ENCODE measurements at regions not wholly inside any gene's neighbourhood (a gene's known extent, or its start where the extent isn't known, plus 50 kb on each side); places are given as distances from the start of the nearest gene placed in this dataset.

DNA sequence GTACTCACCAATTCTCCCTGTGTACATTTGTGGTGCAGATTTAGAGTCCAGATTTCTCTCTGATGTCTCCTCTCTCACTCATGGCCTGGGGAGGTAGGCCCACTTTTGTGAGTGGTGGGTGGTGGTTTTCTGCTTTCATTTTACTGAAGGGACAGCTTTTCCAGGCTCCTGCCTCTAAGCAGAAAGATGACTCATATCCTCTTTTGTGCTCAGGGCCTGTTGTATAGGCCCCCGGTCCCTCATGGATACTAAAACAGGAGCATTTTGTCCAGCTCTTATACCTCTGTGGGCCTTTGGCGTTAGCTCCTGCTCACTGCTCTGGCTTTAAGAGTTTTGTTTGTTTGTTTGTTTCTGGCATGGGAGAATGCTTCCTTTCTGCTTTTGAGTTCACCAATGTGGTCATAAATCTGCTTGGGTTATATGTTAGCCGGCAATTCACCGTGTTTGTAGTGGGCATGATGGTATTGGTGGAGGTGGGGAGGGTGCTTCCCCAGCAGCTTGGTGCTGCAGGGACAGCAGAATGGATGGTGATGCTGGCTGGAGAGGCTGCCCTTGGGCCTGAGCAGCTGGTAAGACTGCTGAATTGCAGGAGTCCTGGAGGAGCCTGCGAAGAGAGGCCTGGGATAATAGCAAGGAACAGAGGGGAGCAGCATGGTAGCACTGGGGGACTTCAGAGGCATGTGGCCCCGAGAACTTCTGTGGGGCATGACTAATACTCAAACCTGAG, 468.7 kb downstream of the RPS24 start:
- DNase-seq: no peak

DNA sequence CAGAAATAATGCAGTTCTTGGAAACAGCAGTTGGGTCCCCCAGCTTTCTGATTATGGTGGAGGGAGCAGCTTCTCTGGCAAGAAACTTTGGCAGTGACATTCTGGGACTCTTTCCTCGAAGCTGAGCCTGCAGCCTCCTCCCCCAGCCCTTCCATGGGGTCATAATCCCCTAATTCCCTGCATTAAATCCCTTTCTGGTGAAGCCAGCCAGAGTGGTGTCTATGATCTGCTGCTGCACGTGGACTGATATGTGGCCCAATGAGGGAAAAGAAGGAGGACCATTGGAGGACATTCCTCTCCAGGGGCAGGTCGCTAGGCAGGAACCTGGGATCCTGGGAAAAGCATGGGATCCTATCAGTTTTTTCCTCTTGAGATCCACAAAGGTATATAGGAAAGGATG, 470.5 kb downstream of the RPS24 start:
- DNase-seq: no peak

DNA sequence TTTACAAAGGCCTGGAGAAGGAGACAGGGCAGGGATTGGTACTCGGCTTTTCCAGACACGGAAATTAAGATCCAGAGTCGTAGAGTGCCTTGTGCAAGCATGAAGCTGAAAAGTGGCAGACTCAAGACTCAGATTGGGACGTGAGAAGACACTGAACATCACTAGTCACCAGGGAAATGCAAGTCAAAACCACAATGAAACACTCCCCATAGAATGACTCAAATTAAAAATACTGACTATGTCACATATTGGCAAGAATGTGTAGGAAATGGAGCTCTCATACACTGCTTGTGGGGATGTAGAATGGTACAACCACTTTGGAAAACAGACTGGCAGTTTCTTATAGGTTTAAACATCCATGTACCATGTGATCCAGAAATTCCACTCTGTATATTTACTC, 472.0 kb downstream of the RPS24 start:
- no peak for DNase-seq

DNA sequence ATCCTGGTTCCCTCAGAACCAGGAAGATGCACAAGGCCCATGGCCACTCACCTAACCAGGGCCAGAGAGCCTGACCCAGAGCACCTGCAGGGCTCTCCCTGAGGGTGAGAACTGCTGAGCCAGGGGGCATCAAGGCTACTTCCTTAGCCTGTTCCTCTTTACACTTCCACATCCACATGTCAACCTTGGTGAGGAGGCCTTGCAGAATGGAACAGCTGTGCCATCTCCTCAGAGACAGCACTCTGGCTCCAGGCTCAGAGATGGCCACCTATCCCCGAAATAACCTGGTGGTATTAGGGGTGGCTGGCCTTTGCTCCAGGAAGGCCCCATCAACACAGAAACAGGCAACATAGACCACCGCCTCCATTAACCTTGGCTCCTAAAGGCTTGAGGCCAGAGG, 473.0 kb downstream of the RPS24 start:
- no peak for DNase-seq

DNA sequence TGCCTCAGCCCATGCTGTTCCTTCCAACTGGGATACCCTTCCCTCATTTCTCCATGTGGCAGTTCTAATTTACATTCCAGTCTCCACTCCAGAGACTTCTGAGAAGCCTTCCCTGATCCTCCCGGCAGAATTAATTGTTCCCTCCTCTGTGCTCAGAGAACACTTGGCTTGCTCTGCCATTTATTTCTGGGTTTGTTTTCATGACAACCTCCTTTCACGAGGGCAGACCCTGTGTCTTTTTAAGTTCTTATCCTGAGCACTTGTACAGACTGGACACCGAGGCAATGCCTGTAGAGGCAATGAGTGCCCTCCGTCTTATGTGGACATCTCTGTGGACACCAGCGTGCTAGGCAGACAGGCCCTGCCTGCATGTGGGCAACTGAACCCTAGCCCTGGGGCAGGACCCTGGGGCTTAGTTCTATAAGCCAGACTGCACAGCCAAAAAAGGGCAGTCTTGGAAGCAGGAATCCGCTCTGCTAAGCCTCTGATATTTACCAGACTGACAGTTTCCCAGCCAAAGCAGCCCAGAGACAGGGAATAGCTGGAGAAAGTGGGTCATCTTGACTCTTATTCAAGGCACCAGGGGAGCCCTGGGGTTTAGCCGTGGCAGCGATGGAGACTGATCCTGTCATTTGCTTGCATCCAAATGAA, 474.0 kb downstream of the RPS24 start:
- DNase-seq: no peak

DNA sequence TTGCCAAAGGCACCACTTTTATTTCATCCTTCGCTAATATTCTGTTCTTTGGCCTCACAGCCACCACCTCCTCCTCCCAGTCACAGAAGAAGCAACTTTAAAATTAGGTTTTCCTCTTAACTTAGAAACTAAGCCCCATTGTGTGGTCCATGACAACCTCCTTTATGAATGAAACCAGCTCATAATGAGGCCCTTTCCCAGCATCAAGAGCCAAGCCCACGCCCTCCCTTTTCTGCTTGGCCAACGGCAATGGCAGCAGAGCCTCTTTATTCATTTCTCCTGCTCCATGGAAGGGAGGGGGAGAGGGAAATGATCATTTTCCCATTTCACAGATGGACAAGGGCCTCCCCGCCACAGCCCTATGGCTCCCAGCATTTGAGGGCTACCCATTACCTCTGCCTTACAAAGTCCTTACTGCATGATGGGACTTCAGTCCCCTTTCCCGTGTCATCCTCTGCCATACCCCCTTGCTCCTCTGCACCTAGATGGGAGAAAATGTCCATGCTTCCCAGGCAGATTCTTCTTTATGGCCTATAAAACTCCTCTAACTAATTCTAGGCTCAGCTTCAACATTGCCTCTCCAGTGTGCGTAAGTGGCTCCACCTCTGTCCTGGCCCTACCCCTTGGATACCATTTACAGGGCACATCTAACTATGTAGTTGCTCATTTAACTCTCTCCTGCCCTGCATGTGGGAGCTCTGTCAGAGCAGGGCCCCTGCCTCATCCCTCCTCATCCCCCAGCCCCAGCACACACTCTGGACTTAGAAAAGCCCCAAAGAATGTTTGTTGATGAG, 475.5 kb downstream of the RPS24 start:
- DNase-seq: no peak

DNA sequence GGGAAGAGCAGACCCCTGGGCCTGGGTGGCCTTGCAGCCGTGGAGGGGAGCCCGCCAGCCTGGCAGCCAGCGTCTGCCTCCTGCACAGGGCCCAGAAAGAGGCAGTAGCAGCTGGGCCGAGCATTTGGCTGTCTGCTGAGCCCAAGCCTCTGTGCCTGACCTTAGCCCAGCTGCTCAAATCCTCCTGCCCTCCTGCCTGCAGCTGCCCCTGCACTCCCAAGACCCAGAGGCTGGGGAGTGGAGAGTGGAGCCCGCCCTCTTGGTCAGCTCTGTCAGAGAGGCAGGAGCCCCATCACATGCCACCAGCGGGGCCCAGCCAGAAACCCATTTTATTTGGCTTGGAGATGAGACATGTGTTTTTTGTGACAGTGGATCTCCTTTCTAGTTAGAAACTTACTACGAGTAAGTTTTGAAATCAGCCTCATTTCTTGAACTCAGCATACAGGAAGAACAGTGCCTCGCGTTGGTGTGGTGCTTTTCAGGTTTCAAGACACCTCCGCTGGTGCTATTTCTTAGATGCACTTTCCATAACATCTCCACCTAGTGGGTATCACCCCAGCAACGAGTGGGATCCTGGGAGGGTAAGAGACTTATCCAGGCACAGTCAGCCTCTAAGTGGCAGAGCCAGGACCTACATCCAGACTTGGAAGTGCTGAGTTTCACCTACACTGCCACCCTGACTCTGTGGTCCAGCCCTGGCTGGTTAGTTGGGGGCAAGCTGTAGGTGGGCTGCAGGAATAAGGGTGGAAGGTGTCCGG, 477.1 kb downstream of the RPS24 start:
- peak; percentile 74 for DNase-seq

DNA sequence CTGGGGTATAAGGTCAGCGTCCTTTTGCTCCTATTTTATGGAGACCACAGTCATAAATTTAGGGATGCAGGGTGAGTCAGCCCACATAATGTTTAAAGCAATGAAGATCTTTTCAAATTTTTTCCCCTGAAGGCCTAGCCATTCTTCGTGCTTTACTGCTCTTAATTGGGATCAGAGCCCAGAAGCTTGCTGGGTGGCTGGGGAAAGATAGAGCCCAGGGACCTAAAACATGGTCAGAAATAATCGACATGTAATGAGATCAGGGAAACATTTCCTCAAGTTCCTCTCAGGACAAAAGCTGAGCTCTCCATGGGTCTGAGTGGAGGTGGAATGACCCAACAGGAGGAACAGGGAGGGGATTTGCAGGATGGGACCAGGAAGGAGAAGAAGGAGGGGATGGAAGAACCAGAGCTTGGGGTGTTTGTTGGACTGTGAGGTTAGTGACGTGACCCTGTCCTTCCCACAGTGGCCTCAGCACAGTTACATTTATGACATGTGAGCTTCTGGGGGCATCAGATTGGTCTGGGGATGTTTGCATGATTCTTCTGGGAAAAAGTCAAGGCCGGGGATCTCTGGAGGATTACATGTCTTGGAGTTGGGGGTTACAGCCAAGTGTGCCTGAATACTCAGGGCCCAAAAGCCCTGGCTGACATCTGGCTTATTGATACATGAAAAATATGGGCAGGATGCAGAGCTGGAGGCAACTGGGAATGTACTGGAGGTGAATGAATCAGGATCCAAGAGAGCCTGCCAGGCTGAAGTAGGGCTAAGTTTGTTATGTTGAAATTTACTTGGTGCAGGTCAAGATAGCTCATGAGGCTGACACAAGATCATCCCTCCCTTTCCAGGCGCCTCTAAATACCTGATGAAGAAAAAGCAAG, 477.9 kb downstream of the RPS24 start:
- no peak for DNase-seq

DNA sequence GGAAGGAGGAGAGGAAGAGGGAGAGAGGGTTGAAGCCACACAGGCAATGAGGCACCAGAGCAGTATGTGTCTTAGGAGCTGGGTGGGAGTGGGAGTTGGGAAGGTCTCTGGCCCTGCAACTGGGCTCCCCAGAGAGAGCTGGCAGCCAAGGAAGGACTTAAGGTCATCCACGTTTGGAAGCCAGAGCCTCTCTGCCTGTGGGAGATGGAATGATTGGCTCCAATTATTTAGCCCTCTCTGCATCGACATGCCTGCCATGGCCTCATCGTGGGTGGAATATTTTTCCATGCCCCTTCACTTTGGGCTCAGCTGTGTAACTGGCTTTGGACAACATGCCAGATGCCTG, 478.5 kb downstream of the RPS24 start:
- DNase-seq: no peak

DNA sequence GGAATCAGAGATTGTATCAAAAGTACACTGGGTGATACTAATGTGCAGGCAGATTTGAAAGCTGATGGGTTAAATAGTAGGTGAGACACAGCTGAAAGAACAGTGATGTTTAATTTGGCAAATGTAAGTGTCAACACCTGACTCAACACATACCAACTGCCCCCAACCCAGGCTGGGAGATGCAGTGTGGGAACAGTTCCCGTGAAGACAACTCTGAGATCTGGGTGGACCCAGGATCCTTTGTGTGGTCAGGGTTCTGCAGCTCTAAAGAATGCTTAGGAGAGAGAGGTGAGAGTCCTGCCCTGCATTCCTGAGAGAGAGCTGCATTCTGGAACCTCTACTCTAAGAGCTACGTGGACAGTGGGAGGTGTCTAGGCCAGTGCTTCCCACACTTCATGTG, 479.7 kb downstream of the RPS24 start:
- DNase-seq: no peak

DNA sequence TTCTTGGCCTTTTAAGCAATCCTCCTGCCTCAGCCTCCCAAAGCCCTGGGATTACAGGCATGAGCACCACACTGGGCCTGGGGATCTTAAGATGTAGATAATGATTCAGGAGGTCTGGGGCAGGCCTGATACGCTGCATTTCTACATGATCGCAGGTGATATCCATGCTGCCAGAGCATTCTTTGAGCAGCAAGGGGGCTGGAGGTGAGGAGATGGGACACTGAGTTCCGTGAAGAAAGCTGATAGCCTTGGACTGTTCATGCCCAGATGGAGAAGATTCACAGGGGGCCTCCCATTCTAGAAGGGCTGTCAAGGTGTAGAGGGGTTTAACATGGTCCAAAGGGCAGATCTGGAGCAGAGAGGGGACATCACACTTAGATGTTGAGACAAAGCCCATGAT, 480.3 kb downstream of the RPS24 start:
- no peak for DNase-seq

DNA sequence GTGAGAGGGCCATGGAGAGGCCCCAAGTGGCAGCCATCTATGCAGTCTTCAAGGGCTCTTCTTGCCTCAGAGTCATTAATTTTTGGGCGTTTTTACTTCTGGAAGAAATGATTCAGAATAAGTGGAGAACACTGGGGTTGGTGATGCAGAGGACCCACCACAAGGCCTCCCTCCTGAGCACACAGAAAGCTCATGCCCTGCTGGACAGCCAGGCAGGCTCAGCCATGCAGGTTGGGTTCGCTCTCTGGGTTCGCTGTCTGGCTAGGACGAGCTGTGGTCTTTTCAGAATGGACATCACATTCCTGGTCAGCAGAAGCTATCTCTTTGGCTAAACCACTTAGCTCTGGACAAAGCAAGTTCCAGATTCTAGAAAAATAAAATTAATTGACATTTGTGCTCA, 480.8 kb downstream of the RPS24 start:
- DNase-seq: no peak

DNA sequence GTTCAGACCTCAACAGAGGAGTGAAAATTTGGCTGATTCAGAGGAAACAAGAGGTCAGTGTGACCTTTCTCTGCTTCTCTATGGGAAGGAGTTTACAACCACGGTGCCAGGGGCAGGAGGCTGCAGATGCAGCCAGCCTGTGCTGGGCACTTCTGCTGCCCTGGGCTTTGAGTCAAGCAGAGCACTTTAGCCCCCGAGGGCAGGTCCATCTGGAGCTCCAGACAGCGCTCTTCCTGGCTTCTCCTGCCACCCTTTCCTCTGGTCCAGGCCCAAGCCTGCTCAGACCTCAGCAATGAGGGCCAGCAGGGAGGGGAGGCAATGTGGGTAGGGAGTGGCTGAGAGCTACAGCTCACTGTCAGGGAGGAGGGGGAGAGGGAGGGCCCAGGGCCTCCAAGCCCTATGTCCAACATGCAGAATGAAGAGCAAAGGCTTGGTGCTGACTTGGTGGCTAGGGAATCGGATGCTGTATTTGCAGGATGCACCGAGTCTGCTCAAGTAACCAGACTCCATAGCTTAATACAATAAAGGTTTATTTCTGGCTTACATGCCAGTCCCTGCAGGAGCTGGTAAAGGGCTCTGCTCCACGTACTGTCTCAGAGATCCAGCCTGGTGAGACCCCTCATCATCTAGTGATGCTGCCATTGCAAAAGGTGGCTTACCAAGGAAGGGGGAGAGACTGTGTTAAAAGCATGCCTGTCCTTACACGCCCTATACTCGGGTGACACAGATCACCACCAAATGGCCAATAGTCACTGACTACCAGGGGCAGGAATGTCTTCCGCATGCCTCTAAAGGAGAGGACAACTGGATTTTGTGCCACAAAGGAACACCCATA, 481.6 kb downstream of the RPS24 start:
- DNase-seq: no peak

DNA sequence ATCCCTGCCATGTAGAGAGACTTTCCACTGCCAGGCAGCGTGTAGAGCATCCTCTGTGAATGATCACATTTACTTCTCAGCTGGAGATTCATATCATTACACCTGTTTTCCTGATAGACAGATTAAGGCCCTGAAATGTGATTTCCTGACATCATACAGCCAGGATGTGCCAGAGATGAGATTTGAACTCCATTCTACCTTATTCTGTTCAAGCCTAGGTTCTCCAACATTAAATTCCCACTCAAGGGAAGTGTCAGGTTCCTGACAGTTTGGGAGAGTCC, 482.1 kb downstream of the RPS24 start:
- DNase-seq: no peak

DNA sequence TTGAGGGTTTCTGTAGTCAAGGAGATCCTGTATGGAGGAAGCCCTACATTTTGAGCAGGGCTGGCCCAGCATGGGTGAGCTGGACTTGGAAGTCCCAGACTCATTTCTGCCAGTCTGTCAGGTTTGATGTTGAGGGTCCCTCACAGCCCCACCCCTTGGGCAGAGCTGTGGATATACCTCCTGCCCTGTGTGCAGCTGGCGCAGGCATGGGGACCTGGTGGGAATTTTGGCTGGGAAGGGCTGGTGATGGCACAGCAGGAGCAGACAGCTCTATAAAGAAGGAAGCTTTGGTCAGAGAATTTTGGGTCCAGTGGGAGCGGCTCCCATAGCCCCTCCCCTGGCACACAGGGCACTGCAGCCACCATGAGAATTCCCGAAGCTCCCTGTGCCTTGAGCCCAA, 482.6 kb downstream of the RPS24 start:
- DNase-seq: no peak

DNA sequence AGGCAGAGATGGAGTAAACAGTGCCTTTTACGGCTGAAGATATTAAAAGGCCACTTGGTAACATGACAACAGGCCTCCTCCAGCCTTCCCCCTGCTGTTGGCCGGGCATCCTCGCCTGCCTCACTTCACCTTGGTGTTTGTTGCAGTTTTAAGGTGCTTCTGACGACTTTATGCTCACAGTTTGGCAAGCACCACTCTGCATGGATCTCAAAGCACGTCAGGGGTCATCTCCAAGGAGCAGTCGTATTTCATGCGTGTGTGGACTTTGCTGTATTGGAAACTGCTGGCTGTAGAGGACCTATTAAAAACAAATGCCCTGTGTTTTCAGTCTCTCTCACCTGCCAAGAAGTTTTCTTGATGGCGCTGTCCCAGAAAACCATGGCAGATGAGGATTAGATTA, 483.1 kb downstream of the RPS24 start:
- DNase-seq: no peak

DNA sequence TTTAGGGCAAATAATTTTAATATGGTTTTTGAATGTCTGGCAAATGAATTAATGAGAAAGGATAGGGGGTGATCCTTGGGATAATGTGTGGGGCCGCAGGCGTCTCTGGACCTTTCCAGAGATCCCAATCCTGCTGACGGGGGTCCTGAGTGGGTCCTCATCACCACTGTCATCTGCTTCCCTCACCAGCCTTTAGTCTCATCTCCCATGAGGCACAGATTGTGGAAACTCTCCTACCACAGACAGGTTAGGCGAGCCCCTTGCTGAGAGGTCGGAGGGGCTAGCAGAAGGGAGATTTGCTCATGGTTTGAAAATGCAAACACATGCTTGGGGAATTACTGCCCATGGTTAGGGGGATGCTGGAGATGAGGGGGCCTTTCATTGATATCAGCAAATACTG, 484.6 kb downstream of the RPS24 start:
- no peak for DNase-seq

DNA sequence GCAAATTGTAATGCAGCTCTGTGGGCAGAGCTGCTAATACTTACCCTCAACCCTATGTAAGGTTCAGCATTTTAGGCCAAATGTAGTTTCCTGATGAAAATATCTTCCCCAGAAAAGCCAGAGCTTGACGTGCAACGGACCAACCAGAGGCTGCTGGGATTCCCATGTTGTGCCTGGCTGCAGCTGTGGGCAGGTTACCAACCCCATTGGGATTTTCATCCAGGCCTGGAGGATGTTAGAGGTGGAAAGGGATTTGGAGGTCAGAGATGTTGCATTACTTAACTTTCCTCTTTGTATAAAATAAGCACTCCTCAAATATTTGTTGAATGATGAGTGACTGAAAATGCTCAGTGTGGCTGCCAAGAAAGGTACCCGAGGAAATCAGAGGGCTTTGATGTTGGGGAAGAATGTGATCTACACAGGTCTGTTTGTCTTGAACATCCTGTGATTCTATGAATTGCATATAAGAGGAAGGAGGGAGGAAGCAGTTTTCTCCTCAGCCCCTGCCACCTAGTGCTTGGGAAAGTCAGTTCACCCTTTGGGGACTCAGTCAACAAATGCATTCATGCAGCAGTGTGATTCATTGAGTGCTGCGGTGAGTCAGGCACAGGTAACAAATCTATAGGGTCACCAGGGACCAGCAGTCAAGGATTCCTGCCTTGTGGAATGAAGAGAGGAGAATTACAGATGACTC, 487.2 kb downstream of the RPS24 start:
- DNase-seq: no peak

DNA sequence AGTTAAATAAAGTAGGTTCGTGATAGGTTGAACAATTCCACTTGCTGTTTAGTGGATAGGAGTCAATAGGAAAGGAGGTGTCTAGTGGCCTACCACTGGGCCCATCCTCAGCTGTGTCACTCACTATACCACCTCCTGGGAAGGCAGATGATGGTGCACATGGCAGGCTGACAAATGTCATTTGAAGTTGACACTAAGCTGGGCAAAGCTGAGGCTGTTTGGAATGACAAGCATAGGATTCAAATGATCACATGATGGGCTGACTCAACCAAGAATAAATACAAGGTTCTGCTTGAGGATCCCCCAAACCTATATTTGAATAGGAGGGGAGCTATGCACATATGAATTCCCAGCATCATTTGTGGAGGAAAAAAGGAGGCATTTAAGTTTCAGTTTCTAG, 489.8 kb downstream of the RPS24 start:
- DNase-seq: no peak

DNA sequence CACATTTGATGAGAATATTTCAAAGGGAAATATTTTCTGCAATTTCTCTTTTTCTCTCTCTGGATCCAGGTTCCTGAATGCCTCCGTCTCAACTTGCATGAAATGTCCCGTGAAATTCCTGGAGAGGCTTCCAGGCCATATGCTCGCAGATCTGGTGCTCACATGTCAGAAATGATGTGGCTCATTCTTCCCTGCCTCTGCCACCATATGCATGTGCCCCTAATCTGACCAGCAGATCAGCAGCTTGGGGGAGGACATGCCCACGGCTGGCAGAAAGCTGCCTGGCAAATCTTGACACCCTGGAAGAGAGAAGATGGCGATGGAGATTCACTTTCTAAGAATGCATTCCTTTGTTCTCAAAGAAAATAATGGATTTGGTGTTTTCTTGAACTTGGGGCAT, 490.7 kb downstream of the RPS24 start:
- DNase-seq: no peak

DNA sequence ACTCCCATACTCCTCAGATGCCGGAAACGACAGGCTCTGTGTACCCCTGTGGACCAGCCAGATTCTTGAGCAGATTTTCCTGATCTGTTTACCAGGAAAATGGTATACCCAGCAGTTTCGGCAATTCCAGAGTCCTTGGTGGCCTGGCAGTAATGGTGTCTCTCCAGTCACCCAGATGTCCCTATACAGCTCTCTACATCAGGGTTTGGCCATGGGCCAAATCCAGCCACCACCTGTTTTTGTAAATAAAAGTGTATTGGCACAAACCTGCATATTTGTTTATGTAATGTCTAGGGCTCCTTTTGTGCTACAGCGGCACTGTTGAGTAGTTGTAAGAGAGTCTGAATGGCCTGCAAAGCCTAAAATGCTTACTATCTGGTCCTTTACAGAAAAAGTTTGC, 491.3 kb downstream of the RPS24 start:
- DNase-seq: no peak

All from left hindlimb (tissue), 1 donor.